ENCODE measurements at regions not wholly inside any gene's neighbourhood (a gene's known extent, or its start where the extent isn't known, plus 50 kb on each side); places are given as distances from the start of the nearest gene placed in this dataset.

- intact Hi-C loops (cut with DNase I), result no loop called here
Measured at GRCh38 chr7:13633857-13634256, 355.6 kb downstream of the ETV1 start.

GRCh38 chr7:13639396-13639795 is 350.1 kb downstream of the ETV1 start:
- H3K36me3 ChIP-seq (replicated peaks in 1 of 2), result no peaks in the 10 kb centered on the region
- H3K27me3 ChIP-seq, result no peaks in the 10 kb centered on the region
- H3K4me1 ChIP-seq (replicated peaks in 1 of 2), result no peaks in the 10 kb centered on the region
- H3K4me3 ChIP-seq, result no peak overlapping the region
- no peak overlapping the region for H3K27ac ChIP-seq
- H3K9me3 ChIP-seq (replicated peaks in 1 of 3), result peaks cover 0 to 4% (median 0%) of the 10 kb centered on the region in 3 donors
- no peak for DNase-seq
- WGBS, 4 donors, result 67 to 79% (median 68%) methylated on average over 4 of the region's 4 CpGs
- TF ChIP-seq POLR2A (IDR thresholded peaks at IDR 0.05), result no peak
- no peak for TF ChIP-seq CTCF (IDR thresholded peaks at IDR 0.05)
- intact Hi-C loops (cut with DNase I), result no loop called here

More at GRCh38 chr7:13633857-13634256, 355.6 kb downstream of the ETV1 start:
- Histone ChIP-seq H3K4me3 (no peak overlapping the region), H3K4me1 (replicated peaks in 1 of 2) (no peaks in the 10 kb centered on the region), H3K27me3 (no peaks in the 10 kb centered on the region), H3K27ac (no peak overlapping the region), H3K9me3 (replicated peaks in 1 of 3) (peaks cover 0 to 5% (median 0%) of the 10 kb centered on the region in 3 donors), H3K36me3 (replicated peaks in 1 of 2) (no peaks in the 10 kb centered on the region)
- no peak for DNase-seq
- 81 to 86% (median 83%) methylated on average over 3 of the region's 3 CpGs for WGBS, 4 donors
- TF ChIP-seq CTCF (IDR thresholded peaks at IDR 0.05) (no peak), POLR2A (IDR thresholded peaks at IDR 0.05) (no peak)

GRCh38 chr7:13641714-13642113 is 347.8 kb downstream of the ETV1 start:
- intact Hi-C loops (cut with DNase I), result no loop called here
- TF ChIP-seq POLR2A (IDR thresholded peaks at IDR 0.05), result no peak
- no peak for TF ChIP-seq CTCF (IDR thresholded peaks at IDR 0.05)
- H3K4me1 ChIP-seq (replicated peaks in 1 of 2), result no peaks in the 10 kb centered on the region
- H3K27me3 ChIP-seq, result no peaks in the 10 kb centered on the region
- H3K36me3 ChIP-seq (replicated peaks in 1 of 2), result no peaks in the 10 kb centered on the region
- H3K4me3 ChIP-seq, result no peak overlapping the region
- H3K9me3 ChIP-seq (replicated peaks in 1 of 3), result no peaks in the 10 kb centered on the region
- no peak overlapping the region for H3K27ac ChIP-seq
- WGBS, 4 donors, result 38 to 53% (median 44%) methylated on average over 1 of the region's 1 CpG
- DNase-seq, result no peak

- no peak for DNase-seq
- Histone ChIP-seq H3K36me3 (replicated peaks in 1 of 2) (no peaks in the 10 kb centered on the region), H3K27ac (no peak overlapping the region), H3K9me3 (replicated peaks in 1 of 3) (no peaks in the 10 kb centered on the region), H3K4me1 (replicated peaks in 1 of 2) (no peaks in the 10 kb centered on the region), H3K27me3 (no peaks in the 10 kb centered on the region), H3K4me3 (no peak overlapping the region)
- TF ChIP-seq POLR2A (IDR thresholded peaks at IDR 0.05) (no peak), CTCF (IDR thresholded peaks at IDR 0.05) (no peak)
- 86 to 96% (median 88%) methylated on average over 1 of the region's 1 CpG for WGBS, 4 donors
- intact Hi-C loops (cut with DNase I), result no loop called here
Measured at GRCh38 chr7:13651167-13651566, 338.3 kb downstream of the ETV1 start.
